HG03066 (cell line): ENCODE measurements at regions not wholly inside any gene's neighbourhood (a gene's known extent, or its start where the extent isn't known, plus 50 kb on each side); places are given as distances from the start of the nearest gene placed in this dataset.

Experiments used
- ATAC-seq: cut with Tn5 transposase; IDR thresholded peaks from one replicate; pipeline ENCODE4 v1.9.1; 2021; ENCODE audit warnings: low read depth; ENCODE audit not compliant: unreplicated experiment

DNA sequence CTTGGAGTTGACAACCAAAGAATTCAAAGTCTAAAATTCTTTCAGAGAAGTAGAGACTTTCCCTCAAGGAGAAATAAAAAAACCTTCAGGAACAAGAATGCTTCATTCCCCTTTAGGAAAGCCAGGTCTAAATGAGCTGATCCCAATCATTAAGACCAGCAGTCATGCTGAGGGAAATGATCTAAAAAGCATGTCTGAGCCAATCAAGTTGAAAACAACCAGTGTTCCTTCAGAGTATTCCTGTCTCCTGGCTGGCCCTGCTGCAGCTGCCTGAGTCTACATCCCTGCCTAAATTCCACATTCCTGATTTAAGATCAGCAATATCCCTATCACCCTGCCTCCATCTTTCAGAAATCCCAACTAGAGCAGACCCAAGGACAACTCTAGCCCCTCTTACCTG, 244.5 kb downstream of the PLK2 start:
- ATAC-seq = no peak

- ATAC-seq = no peak
These were observed 248.4 kb downstream of the PLK2 start for GRCh38 chr5:58211441-58211840.

DNA sequence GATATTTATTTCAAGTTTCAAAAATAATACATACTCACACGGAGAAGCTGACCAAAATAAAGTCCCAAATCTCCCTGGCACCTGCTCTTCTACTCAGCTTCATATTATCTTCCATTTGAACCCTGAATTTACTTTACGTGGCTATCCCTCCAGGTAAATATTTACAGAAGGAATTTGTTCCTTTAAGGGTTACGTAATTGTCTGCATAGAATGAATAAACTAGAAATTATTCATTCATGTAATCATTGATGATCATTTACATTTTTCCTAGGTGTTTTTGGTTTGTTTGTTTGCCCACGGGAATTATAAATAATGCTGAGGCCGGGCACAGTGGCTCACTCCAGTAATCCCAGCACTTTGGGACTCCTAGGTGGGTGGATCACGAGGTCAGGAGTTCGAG, 251.2 kb downstream of the PLK2 start:
- no peak for ATAC-seq

GRCh38 chr5:58207076-58207475, 252.8 kb downstream of the PLK2 start:
- ATAC-seq = no peak

- ATAC-seq = no peak
These were observed 254.9 kb downstream of the PLK2 start for GRCh38 chr5:58204966-58205365.

- no peak for ATAC-seq
These were observed 256.9 kb downstream of the PLK2 start for GRCh38 chr5:58202941-58203444.

DNA sequence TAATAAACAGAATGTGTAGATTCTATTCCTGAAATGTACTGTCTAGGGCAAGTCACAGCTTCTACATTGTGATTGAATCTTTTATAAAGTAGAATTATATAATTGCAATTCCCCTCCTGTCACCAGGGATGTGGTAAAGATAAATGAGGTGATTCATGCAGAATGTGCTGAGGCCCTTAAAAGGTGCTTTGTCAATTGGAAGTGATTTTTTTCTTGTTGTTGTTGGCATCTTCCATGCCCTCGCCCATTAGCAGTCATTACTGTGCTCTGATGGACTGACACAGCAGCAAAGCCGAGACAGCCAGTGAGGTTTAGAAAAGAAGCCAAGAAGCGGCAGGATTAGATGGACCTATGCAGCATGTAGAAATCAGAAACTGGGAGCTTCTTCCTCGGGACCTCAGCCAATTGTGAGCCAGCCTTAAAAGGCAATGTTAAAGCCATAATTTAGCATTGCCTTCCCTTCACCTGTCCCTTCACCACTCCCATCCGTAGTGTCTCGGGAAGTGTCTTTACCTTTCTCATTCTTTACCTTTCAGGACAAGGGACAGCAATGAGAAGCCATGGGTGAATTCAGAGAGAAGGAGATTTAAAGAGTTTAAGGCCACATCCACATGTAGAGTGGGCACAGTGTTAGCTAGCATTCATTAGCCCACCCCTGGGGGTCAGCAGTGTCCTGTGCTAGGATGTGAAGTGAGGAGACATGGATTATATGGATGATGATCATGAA, 257.8 kb downstream of the PLK2 start:
- ATAC-seq = no peak

DNA sequence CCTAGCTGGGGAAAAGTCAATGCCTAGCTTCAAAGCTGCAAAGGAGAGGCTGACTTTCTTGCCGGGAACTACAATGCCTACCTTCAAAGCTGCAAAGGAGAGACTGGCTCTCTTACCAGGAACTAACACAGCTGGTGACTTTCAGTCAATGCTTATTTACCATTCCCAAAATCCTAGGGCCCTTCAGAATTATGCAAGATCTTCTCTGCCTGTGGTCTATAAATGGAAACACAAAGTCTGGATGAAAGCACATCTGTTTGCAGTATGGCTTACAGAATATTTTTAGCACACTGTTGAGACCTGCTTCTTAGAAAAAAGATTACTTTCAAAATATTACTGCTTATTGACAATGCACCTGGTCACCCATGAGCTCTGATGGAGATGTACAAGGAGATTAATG, 259.4 kb downstream of the PLK2 start:
- ATAC-seq = no peak

GRCh38 chr5:58199087-58199486, 260.8 kb downstream of the PLK2 start:
- no peak for ATAC-seq

DNA sequence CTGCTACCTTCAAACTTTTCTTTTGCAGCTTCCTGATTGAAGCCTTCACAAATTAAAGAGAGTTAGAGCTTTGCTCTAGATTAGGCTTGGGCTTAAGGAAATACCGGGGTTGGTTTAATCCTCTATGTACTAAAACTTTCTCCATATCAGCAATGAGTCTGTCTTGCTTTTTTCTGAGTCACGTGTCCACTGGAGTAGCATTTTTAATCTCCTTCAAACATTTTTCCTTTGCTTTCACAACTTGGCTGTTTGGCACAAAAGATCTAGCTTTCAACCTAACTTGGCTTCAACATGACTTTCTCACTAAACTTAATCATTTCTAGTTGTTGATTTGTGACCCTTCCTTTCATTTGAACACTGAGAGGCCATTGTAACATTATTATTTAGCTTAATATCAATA, 261.6 kb downstream of the PLK2 start:
- no peak for ATAC-seq

- ATAC-seq = no peak
These were observed 262.0 kb downstream of the PLK2 start for GRCh38 chr5:58197875-58198274.

DNA sequence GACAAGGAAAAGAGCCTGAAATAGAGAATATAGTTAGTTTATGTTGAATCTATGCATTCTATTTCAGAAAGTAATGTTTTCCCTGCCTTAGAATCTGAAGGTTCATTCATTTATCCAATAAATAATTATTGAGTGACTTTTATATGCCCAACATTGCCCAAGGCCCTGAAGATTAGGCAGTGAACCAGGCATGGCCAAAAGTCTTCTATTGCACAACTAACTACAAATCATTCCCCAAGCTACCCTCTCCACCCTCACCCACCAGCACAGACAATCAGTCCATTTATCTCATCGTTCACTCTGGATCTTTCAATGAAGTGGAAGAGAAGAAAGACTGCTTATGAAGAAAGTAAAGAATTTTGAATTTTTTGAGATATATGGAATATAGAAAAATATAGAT, 268.4 kb downstream of the PLK2 start:
- no peak for ATAC-seq

GRCh38 chr5:58188262-58188651, 271.6 kb downstream of the PLK2 start:
- ATAC-seq = no peak

DNA sequence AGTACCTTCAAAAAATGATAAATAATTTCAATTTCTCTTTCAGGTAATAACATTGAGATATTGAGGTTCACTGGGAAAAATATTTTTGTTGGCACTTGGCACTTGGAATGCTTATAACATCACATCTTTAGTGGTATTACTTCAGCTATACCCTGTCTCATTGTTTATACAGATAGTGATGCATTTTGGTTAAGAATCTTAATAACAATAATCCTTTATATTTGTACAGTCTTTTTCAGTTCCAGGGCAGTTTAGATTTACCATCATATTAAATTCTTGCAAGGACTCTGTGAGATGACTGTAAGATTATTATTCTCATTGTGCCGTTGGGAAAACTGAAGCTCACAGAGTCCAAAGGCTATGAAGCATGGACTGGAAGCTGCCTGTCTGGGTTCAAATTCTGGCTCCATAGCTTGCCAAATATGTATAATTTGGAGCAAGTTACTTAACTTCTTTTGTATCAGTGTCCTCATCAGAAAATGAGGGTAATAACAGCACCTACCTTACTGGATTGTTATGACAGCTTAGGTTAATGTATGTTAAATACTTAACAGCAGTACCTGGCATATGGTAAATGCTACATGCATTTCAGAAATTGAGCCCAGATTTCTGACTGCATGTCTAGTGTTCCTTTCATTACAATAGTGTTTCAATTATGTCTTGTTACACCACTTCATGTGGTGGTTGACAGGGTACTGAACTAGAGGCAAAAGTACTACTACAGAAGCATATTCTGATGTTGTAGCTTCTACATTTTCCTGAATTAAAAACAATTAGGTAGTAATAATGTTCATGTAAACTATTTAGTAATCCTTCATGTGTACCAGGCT, 272.2 kb downstream of the PLK2 start:
- ATAC-seq = no peak

- ATAC-seq = no peak
These were observed 274.1 kb downstream of the PLK2 start for GRCh38 chr5:58185801-58186200.

DNA sequence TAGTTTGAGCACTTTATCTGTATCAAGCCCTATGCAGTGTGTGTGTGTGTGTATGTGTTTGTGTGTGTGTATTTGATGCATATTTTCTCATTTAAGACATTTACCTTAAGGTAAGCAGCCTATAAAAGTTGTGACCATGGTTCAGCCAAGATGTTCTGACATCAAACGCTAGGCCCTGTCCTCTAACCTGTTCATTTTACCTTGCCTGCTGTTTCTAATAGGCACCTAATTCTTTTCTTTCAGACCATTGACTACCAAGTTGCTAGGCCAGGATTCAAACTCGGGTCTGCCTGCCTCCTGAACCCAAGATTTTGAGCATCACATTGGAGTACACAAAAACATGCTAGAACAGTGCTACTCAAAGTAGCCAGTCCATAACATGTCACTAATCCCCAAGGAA, 274.5 kb downstream of the PLK2 start:
- ATAC-seq = no peak

GRCh38 chr5:58184910-58185309, 275.0 kb downstream of the PLK2 start:
- no peak for ATAC-seq

DNA sequence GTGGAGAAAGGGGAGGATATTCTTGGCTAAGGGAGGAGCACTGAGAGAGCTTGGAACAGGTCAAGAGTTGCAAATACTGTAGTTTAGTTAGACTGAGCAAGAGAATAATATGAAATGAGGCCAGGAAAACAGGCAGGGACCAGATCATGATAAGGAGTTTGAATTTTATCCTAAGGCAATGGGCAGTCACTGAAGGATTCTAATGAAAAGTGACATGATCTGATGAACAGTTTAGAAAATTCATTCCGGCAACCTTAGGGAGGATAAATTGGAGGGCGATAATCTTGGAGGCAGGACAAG, 276.1 kb downstream of the PLK2 start:
- ATAC-seq = no peak

DNA sequence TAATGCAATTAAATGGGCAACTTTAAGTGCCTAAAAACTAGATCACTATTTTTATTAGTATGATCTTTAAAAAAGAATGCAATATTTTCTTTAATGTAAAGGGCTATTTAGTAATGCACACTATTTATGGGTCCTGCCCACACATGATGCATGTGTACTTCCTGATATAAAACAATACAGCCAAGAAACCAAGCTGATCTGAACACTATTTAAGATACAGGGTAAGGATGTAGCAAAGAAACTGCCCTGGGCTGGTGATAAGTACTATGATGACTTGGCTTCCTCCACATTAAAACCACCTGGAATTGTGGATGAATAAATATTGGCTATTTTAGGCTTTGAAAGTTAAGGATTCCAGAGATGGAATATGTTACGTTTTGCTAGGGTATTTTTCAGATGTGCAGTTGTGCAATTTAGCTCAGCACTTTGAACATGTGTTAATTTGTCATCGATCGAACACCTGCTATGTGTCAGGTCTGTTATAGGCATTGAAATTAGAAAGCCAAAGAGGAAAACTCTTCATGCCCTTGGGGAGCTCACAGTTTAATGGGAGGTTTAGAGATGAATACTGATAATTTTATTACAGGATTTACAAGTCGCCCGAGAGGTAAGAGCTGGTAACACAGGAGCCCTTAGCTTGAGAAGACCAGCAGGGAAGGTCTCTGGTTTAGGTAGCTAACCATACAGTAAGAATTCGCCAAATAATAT, 276.7 kb downstream of the PLK2 start:
- no peak for ATAC-seq

DNA sequence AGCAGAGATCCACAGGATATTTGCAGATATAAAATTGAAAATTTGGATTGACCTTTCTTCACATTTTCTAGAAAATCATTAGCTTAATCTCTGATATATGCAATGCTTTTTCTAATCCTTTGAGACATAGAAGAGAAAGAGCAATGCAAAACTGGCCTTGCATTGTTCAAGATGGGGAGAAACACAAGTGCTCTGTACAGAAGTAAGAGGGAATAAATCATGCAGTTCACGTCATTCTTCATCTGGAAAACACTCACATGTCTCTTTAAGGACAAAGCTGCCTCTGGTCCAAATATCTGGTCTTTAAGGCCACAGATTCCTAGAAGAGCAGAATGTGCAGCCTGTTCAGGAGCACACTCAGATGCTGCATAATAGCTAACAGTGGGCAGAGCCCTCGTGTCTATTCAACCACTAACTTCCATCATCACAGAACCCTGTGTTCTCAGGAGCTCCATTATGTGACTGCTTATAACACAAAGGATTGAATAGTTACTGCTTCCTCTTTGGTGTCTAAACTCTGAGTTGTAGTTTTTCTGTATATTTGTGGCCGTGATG, 277.5 kb downstream of the PLK2 start:
- no peak for ATAC-seq

GRCh38 chr5:58181578-58182286, 278.2 kb downstream of the PLK2 start:
- no peak for ATAC-seq
